ENCODE measurements at regions not wholly inside any gene's neighbourhood (a gene's known extent, or its start where the extent isn't known, plus 50 kb on each side); places are given as distances from the start of the nearest gene placed in this dataset.

DNA sequence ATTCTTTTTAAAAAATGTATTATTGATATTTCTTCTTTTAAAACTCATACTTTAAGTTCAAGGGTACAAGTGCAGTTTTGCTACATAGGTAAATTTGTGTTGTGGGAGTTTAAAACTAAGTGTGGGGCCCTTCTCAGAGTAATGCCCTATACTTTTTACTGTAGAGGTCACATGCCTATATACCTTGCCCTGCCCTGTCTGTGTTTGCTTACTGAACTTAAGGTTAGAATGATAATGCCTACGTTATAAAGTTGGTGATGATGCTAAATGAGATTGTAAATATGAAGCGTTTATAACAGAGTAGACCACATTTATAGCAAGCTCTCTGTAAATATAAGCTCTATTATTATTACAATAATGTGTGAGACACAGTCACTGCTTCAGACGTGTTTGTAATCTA, 261.9 kb downstream of the RASSF9 start:
- Histone ChIP-seq H3K27ac (no peak overlapping the region), H3K4me1 (replicated peaks in 1 of 2) (no peaks in the 10 kb centered on the region), H3K4me3 (no peak overlapping the region)
- in situ Hi-C loops (cut with MboI; ENCODE audit: low pct_unique_long_range_greater_than_20kb in 2 of 9, low sequenced_read_pairs in 9 of 9, unreplicated experiment in 9 of 9): loop anchor here in 1 of 9 experiments (10.0 kb wide), 1 partner anchor 291 kb away; no protein-coding TSS in a partner anchor
- ATAC-seq (replicated peaks in 6 of 8): no peak
- 44 to 100% (median 80%) methylated on average over 1 to 3 of the region's 3 CpGs; no CpG with 5 or more reads in 1 of the 10 experiments for WGBS, 10 experiments

DNA sequence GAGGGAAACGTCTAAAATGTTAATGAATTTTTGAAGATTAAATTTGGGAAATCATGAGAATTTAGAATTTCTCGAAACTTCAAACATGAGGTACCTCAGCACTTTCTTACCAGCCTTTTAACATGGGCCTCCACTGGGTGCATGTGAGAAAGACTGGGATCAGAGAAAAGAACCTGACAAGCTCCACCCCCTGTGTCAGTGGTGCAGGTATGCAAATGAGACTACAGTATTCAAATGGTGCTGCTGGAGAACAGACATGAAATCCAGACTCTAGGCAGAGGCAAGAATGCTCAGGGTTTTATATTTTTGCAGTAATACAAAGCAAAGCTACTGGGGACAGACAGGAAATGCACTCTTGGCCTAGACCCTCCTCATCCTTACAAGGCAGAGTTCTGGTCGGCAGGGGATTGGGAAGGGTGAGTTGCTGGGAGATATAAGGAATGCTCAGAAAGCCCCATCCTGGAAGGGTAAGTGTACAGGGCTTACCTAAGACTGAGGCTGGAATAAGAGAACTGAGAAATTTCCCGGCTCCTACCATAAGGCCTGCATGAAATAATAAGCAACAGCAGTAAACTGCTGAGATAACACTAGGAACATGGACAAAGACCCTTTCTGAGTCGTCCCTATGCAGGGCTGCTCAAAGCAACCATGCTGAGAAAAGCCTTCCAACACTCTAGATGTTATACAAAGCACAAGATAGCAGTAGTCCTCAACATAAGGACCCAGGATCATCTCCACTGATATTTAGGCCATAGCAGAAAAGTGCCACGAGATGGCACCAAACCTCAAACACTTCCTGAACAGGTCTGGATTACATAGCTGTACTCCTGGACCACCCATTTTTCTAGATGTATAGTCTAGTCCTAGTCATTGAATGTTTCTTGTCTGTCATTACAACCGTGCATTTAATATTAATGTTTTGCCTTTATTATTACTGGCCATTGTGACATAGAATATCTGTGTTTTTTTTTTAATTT, 260.8 kb downstream of the RASSF9 start:
- ATAC-seq (replicated peaks in 6 of 8): peak; percentile 40 to 100 (median 78)
- H3K4me3 ChIP-seq: no peak overlapping the region
- 15 to 61% (median 45%) methylated on average over 2 to 7 of the region's 7 CpGs for WGBS, 10 experiments
- in situ Hi-C loops (cut with MboI; ENCODE audit: low pct_unique_long_range_greater_than_20kb in 2 of 9, low sequenced_read_pairs in 9 of 9, unreplicated experiment in 9 of 9): loop anchor here in 4 of 9 experiments (5.0 to 25.0 kb wide), 3 partner anchors 287 to 292 kb away; partner anchors contain the start of gene NTS (in 2 of the 4)
- no peak overlapping the region for H3K27ac ChIP-seq
- no peaks in the 10 kb centered on the region for H3K4me1 ChIP-seq (replicated peaks in 1 of 2)

DNA sequence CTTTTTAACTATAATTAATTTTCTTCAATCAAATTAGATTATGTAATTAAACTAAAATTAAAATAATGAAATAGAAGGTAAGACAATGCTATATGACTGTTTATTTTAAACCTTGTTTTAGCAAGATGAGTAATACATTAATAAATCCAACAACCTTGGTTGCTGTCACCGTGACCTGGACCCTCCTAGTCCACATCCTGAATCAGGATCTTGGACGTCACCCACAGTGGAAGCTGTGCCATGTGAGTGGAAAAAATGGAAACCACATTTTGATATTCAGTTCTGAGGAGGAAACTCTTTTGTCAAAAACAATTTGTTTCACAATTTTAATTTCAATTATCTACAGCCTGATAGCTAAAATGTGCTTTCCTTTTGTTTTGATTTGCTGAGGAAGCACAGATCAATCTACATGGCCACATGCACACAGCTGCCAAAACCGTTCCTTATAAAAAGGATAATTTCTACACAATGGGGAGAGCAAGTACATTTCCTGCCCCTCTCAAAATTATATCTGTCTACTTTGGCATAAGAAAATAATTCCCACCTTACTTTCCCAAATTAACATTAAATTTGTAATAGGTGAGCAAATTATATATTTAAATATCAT, 255.5 kb downstream of the RASSF9 start:
- 0 to 95% (median 81%) methylated on average over 1 to 3 of the region's 3 CpGs for WGBS, 10 experiments
- Histone ChIP-seq H3K27ac (no peak overlapping the region), H3K4me1 (replicated peaks in 1 of 2) (no peaks in the 10 kb centered on the region), H3K4me3 (no peak overlapping the region)
- ATAC-seq (replicated peaks in 6 of 8): no peak
- in situ Hi-C loops (cut with MboI; ENCODE audit: low pct_unique_long_range_greater_than_20kb in 2 of 9, low sequenced_read_pairs in 9 of 9, unreplicated experiment in 9 of 9): loop anchor here in 2 of 9 experiments (25.0 kb wide), 1 partner anchor 282 kb away; the partner anchor contains the start of gene NTS (in 2 of the 2)

DNA sequence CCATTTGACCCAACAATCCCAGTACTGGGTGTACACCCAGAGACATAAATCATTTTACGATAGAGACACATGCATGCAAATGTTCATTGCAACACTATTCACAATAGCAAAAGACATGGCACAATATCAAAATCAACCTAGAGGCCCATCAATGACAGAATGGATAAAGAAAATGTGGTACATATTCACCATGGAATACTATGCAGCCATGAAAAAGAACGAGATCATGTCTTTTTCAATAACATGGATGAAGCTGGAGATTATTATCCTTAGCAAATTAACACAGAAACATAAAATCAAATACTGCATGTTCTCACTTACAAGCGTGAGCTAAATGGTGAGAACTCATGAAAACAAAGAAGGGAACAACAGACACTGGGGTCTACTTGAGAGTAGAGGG, 249.1 kb downstream of the RASSF9 start:
- no peak overlapping the region for H3K4me3 ChIP-seq
- no peaks in the 10 kb centered on the region for H3K4me1 ChIP-seq (replicated peaks in 1 of 2)
- no peak for ATAC-seq (replicated peaks in 6 of 8)
- no peak overlapping the region for H3K27ac ChIP-seq
- WGBS, 10 experiments: 43 to 100% (median 83%) methylated on average over 1 to 3 of the region's 3 CpGs
- in situ Hi-C loops (cut with MboI; ENCODE audit: low pct_unique_long_range_greater_than_20kb in 2 of 9, low sequenced_read_pairs in 9 of 9, unreplicated experiment in 9 of 9): loop anchor here in 2 of 9 experiments (25.0 kb wide), 1 partner anchor 275 kb away; the partner anchor contains the start of gene NTS (in 2 of the 2)

DNA sequence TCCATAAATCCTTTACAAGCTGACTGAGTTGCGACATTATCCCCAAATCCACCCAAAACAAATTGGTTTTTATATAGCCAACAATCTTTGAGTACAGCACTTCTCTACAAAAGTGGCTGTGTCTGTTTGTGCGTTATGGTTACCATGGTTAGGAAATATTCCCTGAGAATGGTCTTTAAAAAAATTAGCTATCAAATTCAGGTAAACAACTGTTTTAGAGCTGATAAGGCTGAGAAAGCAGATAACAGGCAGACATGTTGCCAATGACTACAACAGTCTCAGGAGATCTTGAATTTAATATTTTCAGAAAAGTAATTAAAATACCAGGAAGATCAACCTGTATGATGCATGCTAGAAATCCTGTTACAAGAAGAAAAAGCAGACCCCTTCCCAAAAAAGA, 248.0 kb downstream of the RASSF9 start:
- no peak overlapping the region for H3K27ac ChIP-seq
- in situ Hi-C loops (cut with MboI; ENCODE audit: low pct_unique_long_range_greater_than_20kb in 2 of 9, low sequenced_read_pairs in 9 of 9, unreplicated experiment in 9 of 9): loop anchor here in 2 of 9 experiments (25.0 kb wide), 1 partner anchor 274 kb away; the partner anchor contains the start of gene NTS (in 2 of the 2)
- no peaks in the 10 kb centered on the region for H3K4me1 ChIP-seq (replicated peaks in 1 of 2)
- ATAC-seq (replicated peaks in 6 of 8): no peak
- WGBS, 10 experiments: 43 to 100% (median 96%) methylated on average over 1 to 2 of the region's 2 CpGs
- H3K4me3 ChIP-seq: no peak overlapping the region

DNA sequence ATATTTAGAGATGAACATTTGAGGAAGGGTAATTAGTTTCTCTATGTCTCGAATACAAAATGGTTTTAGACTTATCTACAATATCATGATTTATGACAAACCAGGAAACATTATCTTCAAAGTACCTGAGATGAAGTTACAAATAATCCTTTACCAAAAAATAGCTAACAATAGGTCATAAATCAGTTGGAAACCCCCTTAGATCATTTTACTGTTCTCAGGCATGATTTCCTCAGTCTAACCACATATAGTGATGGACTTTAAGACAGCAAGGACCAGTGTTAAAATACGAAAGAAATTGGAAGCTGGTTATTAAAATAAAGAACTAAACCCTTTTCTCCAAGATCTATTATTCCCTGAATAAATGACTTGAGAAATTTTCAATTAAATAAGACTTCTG, 235.4 kb downstream of the RASSF9 start:
- Histone ChIP-seq H3K27ac (no peak overlapping the region), H3K4me1 (replicated peaks in 1 of 2) (no peaks in the 10 kb centered on the region), H3K4me3 (no peak overlapping the region)
- WGBS, 10 experiments: 10 to 100% (median 60%) methylated on average over 1 to 2 of the region's 2 CpGs; no CpG with 5 or more reads in 2 of the 10 experiments
- in situ Hi-C loops (cut with MboI; ENCODE audit: low pct_unique_long_range_greater_than_20kb in 2 of 9, low sequenced_read_pairs in 9 of 9, unreplicated experiment in 9 of 9): no loop called here
- ATAC-seq (replicated peaks in 6 of 8): no peak

DNA sequence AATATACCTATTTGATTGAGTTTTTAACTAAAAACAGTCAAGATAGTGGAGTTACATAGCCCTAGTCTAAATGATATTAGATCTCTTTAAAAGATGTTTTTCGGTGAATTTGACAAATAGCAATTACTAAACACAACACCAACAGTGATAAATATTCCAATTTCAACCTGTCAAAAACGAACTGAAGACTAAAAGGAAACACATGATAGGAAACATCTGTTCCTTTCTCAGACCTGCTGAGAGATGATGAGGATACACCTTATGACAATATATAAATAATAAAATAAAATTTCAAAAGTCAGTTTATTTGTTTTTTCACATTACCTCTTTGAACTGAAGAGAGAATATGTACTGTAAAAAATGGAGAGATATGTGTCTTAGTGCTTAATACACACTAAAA, 232.7 kb downstream of the RASSF9 start:
- no peak for ATAC-seq (replicated peaks in 6 of 8)
- H3K4me3 ChIP-seq: no peak overlapping the region
- no peaks in the 10 kb centered on the region for H3K4me1 ChIP-seq (replicated peaks in 1 of 2)
- WGBS, 10 experiments: 7 to 86% (median 52%) methylated on average over 1 to 2 of the region's 2 CpGs
- H3K27ac ChIP-seq: no peak overlapping the region
- in situ Hi-C loops (cut with MboI; ENCODE audit: low pct_unique_long_range_greater_than_20kb in 2 of 9, low sequenced_read_pairs in 9 of 9, unreplicated experiment in 9 of 9): no loop called here

DNA sequence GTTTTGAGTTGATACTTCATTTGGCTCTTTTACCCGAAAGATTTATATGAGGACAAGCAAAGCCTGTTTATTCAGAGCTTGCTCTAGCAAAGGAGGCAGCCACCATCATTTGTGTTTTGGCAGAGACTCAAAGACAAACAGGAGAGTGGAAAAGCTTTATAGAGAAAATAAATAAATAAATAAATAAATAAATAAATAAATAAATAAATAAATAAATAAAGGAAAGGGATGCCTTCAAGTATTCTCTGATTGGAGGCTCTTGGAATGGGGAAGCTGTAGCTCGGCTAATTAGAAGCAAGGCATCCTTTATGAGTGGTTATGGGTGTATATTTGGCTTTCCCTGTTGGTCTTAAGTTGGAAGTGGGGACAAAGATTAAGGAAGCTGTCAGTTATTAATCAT, 229.8 kb downstream of the RASSF9 start:
- Histone ChIP-seq H3K27ac (no peak overlapping the region), H3K4me3 (no peak overlapping the region), H3K4me1 (replicated peaks in 1 of 2) (peaks cover 0 to 5% of the 10 kb centered on the region in 2 donors)
- no peak for ATAC-seq (replicated peaks in 6 of 8)
- in situ Hi-C loops (cut with MboI; ENCODE audit: low pct_unique_long_range_greater_than_20kb in 2 of 9, low sequenced_read_pairs in 9 of 9, unreplicated experiment in 9 of 9): no loop called here
- WGBS, 10 experiments: 53 to 100% (median 85%) methylated on average over 1 to 2 of the region's 2 CpGs

DNA sequence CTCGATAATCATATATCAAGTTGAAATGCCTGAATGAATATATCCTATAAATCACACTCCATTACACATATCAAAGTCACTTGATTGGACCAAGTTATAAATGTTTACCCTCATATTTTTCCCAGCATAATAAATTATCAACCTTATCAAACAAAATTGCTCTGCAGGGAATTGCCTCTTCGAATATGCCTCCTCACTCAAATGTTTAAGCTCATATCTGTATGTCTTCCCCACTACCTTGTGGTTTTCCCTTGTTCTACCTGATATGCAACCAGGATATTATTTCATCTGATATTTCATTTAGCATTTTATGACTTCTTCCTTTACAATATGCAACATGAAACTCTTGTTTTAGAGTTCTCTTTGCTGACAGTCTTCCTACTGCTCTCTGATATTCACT, 226.4 kb downstream of the RASSF9 start:
- no peak overlapping the region for H3K4me3 ChIP-seq
- H3K27ac ChIP-seq: no peak overlapping the region
- WGBS, 10 experiments: 29 to 100% (median 71%) methylated on average over 1 to 2 of the region's 2 CpGs
- ATAC-seq (replicated peaks in 6 of 8): peak in 4 of 8 experiments; percentile 24 to 54 (median 39)
- in situ Hi-C loops (cut with MboI; ENCODE audit: low pct_unique_long_range_greater_than_20kb in 2 of 9, low sequenced_read_pairs in 9 of 9, unreplicated experiment in 9 of 9): no loop called here
- peaks cover 0 to 5% of the 10 kb centered on the region in 2 donors for H3K4me1 ChIP-seq (replicated peaks in 1 of 2)

DNA sequence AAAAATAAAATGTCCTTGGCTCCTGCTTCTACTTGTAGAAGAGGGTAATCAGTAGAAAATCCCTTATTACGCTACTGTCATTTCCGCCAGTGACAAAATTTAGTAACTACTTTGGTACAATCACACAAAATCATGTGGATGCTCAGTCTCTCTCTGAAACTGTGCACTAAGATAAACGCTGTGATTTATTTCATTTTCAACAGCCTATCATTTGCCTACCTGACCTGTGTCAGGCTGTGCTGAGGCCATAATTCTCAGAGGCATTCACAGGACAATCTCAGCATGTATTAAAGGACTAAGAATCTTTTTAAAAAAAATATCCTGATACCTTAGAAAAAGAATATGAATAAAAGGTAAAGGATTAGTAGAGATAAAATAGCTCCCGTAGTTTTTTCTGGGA, 226.0 kb downstream of the RASSF9 start:
- H3K27ac ChIP-seq: no peak overlapping the region
- peak in 5 of 8 experiments; percentile 49 to 93 (median 87) for ATAC-seq (replicated peaks in 6 of 8)
- in situ Hi-C loops (cut with MboI; ENCODE audit: low pct_unique_long_range_greater_than_20kb in 2 of 9, low sequenced_read_pairs in 9 of 9, unreplicated experiment in 9 of 9): no loop called here
- 45 to 100% (median 87%) methylated on average over 1 to 4 of the region's 4 CpGs for WGBS, 10 experiments
- peaks cover 0 to 5% of the 10 kb centered on the region in 2 donors for H3K4me1 ChIP-seq (replicated peaks in 1 of 2)
- no peak overlapping the region for H3K4me3 ChIP-seq

DNA sequence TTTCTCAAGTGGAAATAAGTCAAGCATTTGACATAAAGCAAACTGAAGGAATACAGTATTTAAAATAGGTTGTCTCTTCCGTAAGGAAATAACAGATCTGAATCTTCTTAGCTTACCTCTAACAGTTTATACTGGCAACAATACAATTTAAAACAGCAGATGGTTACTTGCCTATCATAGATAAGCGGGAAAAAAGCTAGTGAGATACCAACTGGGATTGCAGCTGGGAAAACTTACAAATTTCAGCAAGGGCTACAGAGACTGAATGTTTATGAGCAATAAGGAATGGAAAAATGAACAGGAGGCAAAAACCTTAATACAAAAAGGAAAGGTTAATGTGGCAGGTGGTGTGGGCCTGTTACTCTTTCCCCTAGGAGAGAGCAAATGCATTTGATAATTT, 220.0 kb downstream of the RASSF9 start:
- H3K4me3 ChIP-seq: no peak overlapping the region
- no peak overlapping the region for H3K27ac ChIP-seq
- H3K4me1 ChIP-seq (replicated peaks in 1 of 2): no peaks in the 10 kb centered on the region
- whole genome bisulfite sequencing, 10 experiments: 60 to 100% (median 88%) methylated on average over 1 to 2 of the region's 2 CpGs; no CpG with 5 or more reads in 1 of the 10 experiments
- no peak for ATAC-seq (replicated peaks in 6 of 8)
- in situ Hi-C loops (cut with MboI; ENCODE audit: low pct_unique_long_range_greater_than_20kb in 2 of 9, low sequenced_read_pairs in 9 of 9, unreplicated experiment in 9 of 9): no loop called here

DNA sequence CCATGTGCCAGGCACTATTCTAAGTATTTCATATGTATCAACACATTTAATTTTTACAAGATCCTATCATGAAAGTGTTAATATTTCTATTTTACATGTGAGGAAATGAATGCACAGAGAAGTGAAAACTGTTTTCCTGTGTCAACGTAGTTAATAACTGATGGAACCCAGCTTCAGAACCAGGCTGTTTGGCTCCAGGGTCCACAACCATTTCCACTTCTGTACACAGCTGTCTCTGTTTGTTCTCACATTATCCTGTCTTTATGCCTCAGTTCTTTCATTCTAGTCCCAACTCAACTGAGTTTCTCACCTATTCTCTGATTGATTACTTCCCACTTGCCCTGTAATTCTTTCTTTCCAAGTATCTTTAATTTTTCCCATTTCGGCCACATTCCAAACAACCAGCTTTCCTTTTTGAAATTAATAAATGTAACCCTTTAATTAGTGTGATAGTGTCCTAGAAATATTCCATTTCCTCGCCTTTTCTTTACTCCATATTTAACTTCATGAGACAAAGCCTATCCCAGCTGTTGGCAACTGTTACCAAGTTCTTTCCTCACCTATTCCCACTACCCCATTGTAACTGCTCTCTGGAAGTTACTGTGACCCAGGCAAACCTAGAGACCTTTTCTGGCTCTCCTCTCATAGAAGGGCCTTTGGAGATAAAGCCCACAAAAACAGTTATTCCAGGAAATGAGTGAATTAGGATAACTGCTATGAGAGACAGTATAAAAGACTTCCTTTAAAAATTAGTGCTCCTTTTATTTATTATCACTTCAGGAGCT, 218.7 kb downstream of the RASSF9 start:
- Histone ChIP-seq H3K27ac (no peak overlapping the region), H3K4me3 (no peak overlapping the region), H3K4me1 (replicated peaks in 1 of 2) (no peaks in the 10 kb centered on the region)
- in situ Hi-C loops (cut with MboI; ENCODE audit: low pct_unique_long_range_greater_than_20kb in 2 of 9, low sequenced_read_pairs in 9 of 9, unreplicated experiment in 9 of 9): no loop called here
- 32 to 100% (median 71%) methylated on average over 1 to 3 of the region's 3 CpGs; no CpG with 5 or more reads in 1 of the 10 experiments for WGBS, 10 experiments
- ATAC-seq (replicated peaks in 6 of 8): no peak

Data from motor neuron (in vitro differentiated cells).